Stomach (tissue), 4 donors: ENCODE measurements at regions not wholly inside any gene's neighbourhood (a gene's known extent, or its start where the extent isn't known, plus 50 kb on each side); places are given as distances from the start of the nearest gene placed in this dataset.

Source experiments
- CTCF ChIP-seq, 7 experiments: fragments of 450-650 bp in 4 of 7; fragments of 200-600 bp in 3 of 7; sonication (generic) in 3 of 7; IDR thresholded peaks; one replicate each; pipeline ENCODE4 v1.5.1; 2016 to 2019; ENCODE audit warnings: antibody characterized with exemption in 7 of 7, control low read depth in 2 of 7, mild to moderate bottlenecking in 1 of 7
- EP300 ChIP-seq: sonication (generic); formaldehyde crosslinking; IDR thresholded peaks from one replicate; pipeline ENCODE4 v1.6.1; 2017; ENCODE audit warnings: antibody characterized with exemption

DNA sequence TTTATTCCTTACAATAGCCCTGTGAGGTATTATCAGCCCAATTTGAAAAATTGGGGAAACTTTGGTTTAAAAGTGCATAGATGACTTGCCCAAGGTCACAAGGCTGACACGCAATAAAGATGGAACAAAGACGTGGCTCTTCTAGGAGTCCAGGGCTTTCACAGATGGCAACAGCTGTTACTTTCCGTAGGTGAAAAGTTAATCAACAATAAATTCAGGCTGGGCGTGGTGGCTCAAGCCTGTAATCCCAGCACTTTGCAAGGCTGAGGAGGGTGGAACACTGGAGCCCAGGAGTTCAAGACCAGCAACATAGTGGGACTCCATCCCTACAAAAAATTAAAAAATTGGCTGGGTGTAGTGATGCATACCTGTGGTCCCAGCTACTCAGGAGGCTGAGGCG lies 87.8 kb upstream of the ATF3 start:
- TF ChIP-seq EP300 (no peak), CTCF (IDR thresholded peaks at IDR 0.05) (no peak)
